ENCODE measurements at regions not wholly inside any gene's neighbourhood (a gene's known extent, or its start where the extent isn't known, plus 50 kb on each side); places are given as distances from the start of the nearest gene placed in this dataset.

DNA sequence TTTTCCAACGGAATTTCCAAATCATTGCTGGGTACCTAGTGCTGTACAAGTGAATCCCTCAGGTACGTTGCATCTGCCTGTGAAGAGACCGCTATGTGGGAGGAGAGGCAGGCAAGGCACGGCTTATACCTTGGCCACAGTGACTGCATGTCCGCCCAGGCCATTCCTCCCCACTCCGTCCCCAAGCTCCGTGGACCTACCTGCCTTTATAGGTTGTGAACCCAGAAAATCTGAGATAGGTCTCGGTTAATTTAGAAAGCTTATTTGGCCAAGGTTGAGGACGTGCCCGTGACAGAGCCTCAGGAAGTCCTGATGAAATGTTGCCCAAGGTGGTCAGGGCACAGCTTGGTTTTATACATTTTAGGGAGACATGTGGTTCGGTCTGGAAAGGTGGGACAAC is 218.5 kb upstream of the TSHZ3 start:
- DNase-seq (ENCODE audit: low spot score in 2 of 2): peak in 1 of 2 donors; percentile 52
- TF ChIP-seq, protein P1, sequence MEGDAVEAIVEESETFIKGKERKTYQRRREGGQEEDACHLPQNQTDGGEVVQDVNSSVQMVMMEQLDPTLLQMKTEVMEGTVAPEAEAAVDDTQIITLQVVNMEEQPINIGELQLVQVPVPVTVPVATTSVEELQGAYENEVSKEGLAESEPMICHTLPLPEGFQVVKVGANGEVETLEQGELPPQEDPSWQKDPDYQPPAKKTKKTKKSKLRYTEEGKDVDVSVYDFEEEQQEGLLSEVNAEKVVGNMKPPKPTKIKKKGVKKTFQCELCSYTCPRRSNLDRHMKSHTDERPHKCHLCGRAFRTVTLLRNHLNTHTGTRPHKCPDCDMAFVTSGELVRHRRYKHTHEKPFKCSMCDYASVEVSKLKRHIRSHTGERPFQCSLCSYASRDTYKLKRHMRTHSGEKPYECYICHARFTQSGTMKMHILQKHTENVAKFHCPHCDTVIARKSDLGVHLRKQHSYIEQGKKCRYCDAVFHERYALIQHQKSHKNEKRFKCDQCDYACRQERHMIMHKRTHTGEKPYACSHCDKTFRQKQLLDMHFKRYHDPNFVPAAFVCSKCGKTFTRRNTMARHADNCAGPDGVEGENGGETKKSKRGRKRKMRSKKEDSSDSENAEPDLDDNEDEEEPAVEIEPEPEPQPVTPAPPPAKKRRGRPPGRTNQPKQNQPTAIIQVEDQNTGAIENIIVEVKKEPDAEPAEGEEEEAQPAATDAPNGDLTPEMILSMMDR (IDR thresholded peaks at IDR 0.05): no peak
- no peak for TF ChIP-seq POLR2A (IDR thresholded peaks at IDR 0.05)
- no peak overlapping the region for H3K4me3 ChIP-seq (ENCODE audit: low read depth, poor library complexity, severe bottlenecking)
- 90% methylated on average over 11 of the region's 11 CpGs for WGBS, 2 donors
- intact Hi-C loops (cut with DNase I; ENCODE audit: low total_unique reads): no loop called here

GRCh38 chr19:31568724-31569123 is 219.5 kb upstream of the TSHZ3 start:
- DNase-seq (ENCODE audit: low spot score in 2 of 2): peak in 1 of 2 donors; percentile 71
- no peak overlapping the region for H3K4me3 ChIP-seq (ENCODE audit: low read depth, poor library complexity, severe bottlenecking)
- 81 to 83% methylated on average over 6 of the region's 6 CpGs for WGBS, 2 donors
- TF ChIP-seq, protein P1 (IDR thresholded peaks at IDR 0.05): no peak
- no peak for TF ChIP-seq POLR2A (IDR thresholded peaks at IDR 0.05)
- intact Hi-C loops (cut with DNase I; ENCODE audit: low total_unique reads): no loop called here

DNA sequence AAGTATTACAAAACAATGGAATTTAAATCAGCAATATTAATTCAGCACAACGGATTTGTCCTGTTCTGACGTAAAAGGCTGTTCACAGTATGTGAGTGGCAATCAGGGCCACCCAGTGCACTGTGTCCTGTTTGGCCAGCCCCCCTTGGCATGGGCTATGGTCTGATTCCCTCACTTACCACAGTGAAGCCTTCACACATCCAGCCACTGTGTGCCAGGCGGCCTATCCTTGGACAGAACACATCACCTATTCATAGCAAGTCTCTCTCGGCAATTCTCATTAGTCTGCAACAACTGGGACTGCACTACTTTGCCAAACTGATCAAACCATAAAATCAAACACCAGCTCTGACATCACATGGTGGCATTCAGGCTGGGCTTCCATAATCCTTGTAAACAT is 221.5 kb upstream of the TSHZ3 start:
- H3K4me3 ChIP-seq (ENCODE audit: low read depth, poor library complexity, severe bottlenecking): no peak overlapping the region
- intact Hi-C loops (cut with DNase I; ENCODE audit: low total_unique reads): no loop called here
- 78 to 87% methylated on average over 4 of the region's 4 CpGs for WGBS, 2 donors
- TF ChIP-seq, protein P1 (IDR thresholded peaks at IDR 0.05): no peak
- no peak for TF ChIP-seq POLR2A (IDR thresholded peaks at IDR 0.05)
- DNase-seq (ENCODE audit: low spot score in 2 of 2): peak in 1 of 2 donors; percentile 57

GRCh38 chr19:31572102-31572975 is 223.1 kb upstream of the TSHZ3 start:
- 71 to 72% methylated on average over 11 of the region's 11 CpGs for WGBS, 2 donors
- peak in 1 of 2 donors; percentile 43 for DNase-seq (ENCODE audit: low spot score in 2 of 2)
- TF ChIP-seq, protein P1 (IDR thresholded peaks at IDR 0.05): no peak
- TF ChIP-seq POLR2A (IDR thresholded peaks at IDR 0.05): no peak
- H3K4me3 ChIP-seq (ENCODE audit: low read depth, poor library complexity, severe bottlenecking): no peak overlapping the region
- intact Hi-C loops (cut with DNase I; ENCODE audit: low total_unique reads): no loop called here

DNA sequence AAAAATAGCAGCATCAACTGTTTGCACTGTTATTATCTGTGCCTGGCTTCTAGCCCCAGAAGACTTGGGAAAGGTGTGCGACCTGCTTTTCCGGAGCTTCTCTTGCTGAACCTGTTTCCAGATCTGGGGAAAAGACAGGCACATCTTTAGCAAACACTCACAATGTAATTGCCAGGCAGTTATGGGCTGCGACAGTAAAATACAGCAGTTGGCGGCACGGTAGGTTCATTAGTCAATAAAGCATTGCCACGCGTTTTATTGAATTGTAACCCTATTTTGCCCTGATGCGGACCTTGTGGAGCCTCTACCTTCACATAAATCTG is 223.7 kb upstream of the TSHZ3 start:
- no peak overlapping the region for H3K4me3 ChIP-seq (ENCODE audit: low read depth, poor library complexity, severe bottlenecking)
- intact Hi-C loops (cut with DNase I; ENCODE audit: low total_unique reads): no loop called here
- 64 to 72% methylated on average over 8 of the region's 8 CpGs for WGBS, 2 donors
- peak in 1 of 2 donors; percentile 49 for DNase-seq (ENCODE audit: low spot score in 2 of 2)
- no peak for TF ChIP-seq POLR2A (IDR thresholded peaks at IDR 0.05)
- TF ChIP-seq, protein P1 (IDR thresholded peaks at IDR 0.05): no peak
